HG03097 (cell line): ENCODE measurements at regions not wholly inside any gene's neighbourhood (a gene's known extent, or its start where the extent isn't known, plus 50 kb on each side); places are given as distances from the start of the nearest gene placed in this dataset.

Source experiments
- ATAC-seq: cut with Tn5 transposase; IDR thresholded peaks from one replicate; pipeline ENCODE4 v1.9.1; 2021; ENCODE audit not compliant: unreplicated experiment, low FRiP score

- no peak for ATAC-seq
Measured at GRCh38 chr18:30378097-30378496, 664.4 kb downstream of the DSC3 start.

- no peak for ATAC-seq
Measured at GRCh38 chr18:30376515-30376914, 666.0 kb downstream of the DSC3 start.

GRCh38 chr18:30361864-30362540 is 680.5 kb downstream of the DSC3 start:
- no peak for ATAC-seq

- ATAC-seq = no peak
Measured at GRCh38 chr18:30359521-30359920, 683.0 kb downstream of the DSC3 start.

- no peak for ATAC-seq
Measured at GRCh38 chr18:30358555-30358954, 684.0 kb downstream of the DSC3 start.

GRCh38 chr18:30352551-30353168 is 689.9 kb downstream of the DSC3 start:
- no peak for ATAC-seq

- no peak for ATAC-seq
Measured at GRCh38 chr18:30350263-30350662, 692.3 kb downstream of the DSC3 start.

- no peak for ATAC-seq
Measured at GRCh38 chr18:30343090-30343489, 699.5 kb downstream of the DSC3 start.

GRCh38 chr18:30342675-30343074 is 699.9 kb downstream of the DSC3 start:
- no peak for ATAC-seq

- ATAC-seq = no peak
Measured at GRCh38 chr18:30334781-30335180, 707.8 kb downstream of the DSC3 start.

GRCh38 chr18:30333310-30333709 is 709.2 kb downstream of the DSC3 start:
- no peak for ATAC-seq

GRCh38 chr18:30328839-30329238 is 713.7 kb downstream of the DSC3 start:
- no peak for ATAC-seq

- ATAC-seq = no peak
Measured at GRCh38 chr18:30302181-30302580, 740.4 kb downstream of the DSC3 start.

GRCh38 chr18:30298769-30299168 is 743.8 kb downstream of the DSC3 start:
- no peak for ATAC-seq

- no peak for ATAC-seq
Measured at GRCh38 chr18:30288662-30289414, 753.7 kb downstream of the DSC3 start.

- no peak for ATAC-seq
Measured at GRCh38 chr18:30280861-30281470, 761.6 kb downstream of the DSC3 start.

GRCh38 chr18:30280186-30280585 is 762.4 kb downstream of the DSC3 start:
- no peak for ATAC-seq

GRCh38 chr18:30277676-30278075 is 764.9 kb downstream of the DSC3 start:
- no peak for ATAC-seq

GRCh38 chr18:30271716-30272115 is 770.8 kb downstream of the DSC3 start:
- ATAC-seq = no peak

- ATAC-seq = no peak
Measured at GRCh38 chr18:30265190-30265589, 777.4 kb downstream of the DSC3 start.

- no peak for ATAC-seq
Measured at GRCh38 chr18:30254331-30254730, 788.2 kb downstream of the DSC3 start.
